Parathyroid adenoma (tissue), 2 donors: ENCODE measurements at regions not wholly inside any gene's neighbourhood (a gene's known extent, or its start where the extent isn't known, plus 50 kb on each side); places are given as distances from the start of the nearest gene placed in this dataset.

ENCODE experiments used
- H2AFZ ChIP-seq: fragments of 300-600 bp; sonication (generic); one replicate; pipeline ENCODE4 v1.7.0; 2017; ENCODE audit warnings: antibody characterized with exemption, mild to moderate bottlenecking
- H3K27ac ChIP-seq: fragments of 300-600 bp; sonication (generic); one replicate; pipeline ENCODE4 v1.7.0; 2017
- H3K27me3 ChIP-seq: fragments of 300-600 bp; sonication (generic); one replicate; pipeline ENCODE4 v1.7.0; 2017; ENCODE audit warnings: low read length; ENCODE audit not compliant: control insufficient read depth, insufficient read depth
- H3K36me3 ChIP-seq: fragments of 300-600 bp; sonication (generic); one replicate; pipeline ENCODE4 v1.7.0; 2017; ENCODE audit warnings: low read length; ENCODE audit not compliant: control insufficient read depth, insufficient read depth
- H3K4me1 ChIP-seq: fragments of 300-600 bp; sonication (generic); one replicate; pipeline ENCODE4 v1.7.0; 2017; ENCODE audit warnings: control low read depth
- H3K4me2 ChIP-seq: fragments of 300-600 bp; sonication (generic); one replicate; pipeline ENCODE4 v1.7.0; 2017; ENCODE audit warnings: low read length
- H3K4me3 ChIP-seq: fragments of 300-600 bp; sonication (generic); one replicate; pipeline ENCODE4 v1.7.0; 2017; ENCODE audit warnings: low read depth, low read length
- H3K79me2 ChIP-seq: fragments of 300-600 bp; sonication (generic); one replicate; pipeline ENCODE4 v1.7.0; 2017; ENCODE audit warnings: control low read depth
- H3K9ac ChIP-seq: fragments of 300-600 bp; sonication (generic); one replicate; pipeline ENCODE4 v1.7.0; 2017; ENCODE audit warnings: mild to moderate bottlenecking
- H3K9me3 ChIP-seq: fragments of 300-600 bp; sonication (generic); one replicate; pipeline ENCODE4 v1.7.0; 2017; ENCODE audit warnings: low read length; ENCODE audit not compliant: control insufficient read depth
- TF ChIP-seq, protein P1 (sequence below): fragments of 300-600 bp; sonication (generic); IDR thresholded peaks from one replicate; pipeline ENCODE4 v1.7.0; 2017; ENCODE audit warnings: antibody characterized with exemption, mild to moderate bottlenecking
- donor health status: primary hyperparathyroidism.

- no peak overlapping the region for H2AFZ ChIP-seq
- H3K79me2 ChIP-seq: no peaks in the 10 kb centered on the region
- no peaks in the 10 kb centered on the region for H3K9me3 ChIP-seq
- H3K27ac ChIP-seq: no peak overlapping the region
- TF ChIP-seq, protein P1, sequence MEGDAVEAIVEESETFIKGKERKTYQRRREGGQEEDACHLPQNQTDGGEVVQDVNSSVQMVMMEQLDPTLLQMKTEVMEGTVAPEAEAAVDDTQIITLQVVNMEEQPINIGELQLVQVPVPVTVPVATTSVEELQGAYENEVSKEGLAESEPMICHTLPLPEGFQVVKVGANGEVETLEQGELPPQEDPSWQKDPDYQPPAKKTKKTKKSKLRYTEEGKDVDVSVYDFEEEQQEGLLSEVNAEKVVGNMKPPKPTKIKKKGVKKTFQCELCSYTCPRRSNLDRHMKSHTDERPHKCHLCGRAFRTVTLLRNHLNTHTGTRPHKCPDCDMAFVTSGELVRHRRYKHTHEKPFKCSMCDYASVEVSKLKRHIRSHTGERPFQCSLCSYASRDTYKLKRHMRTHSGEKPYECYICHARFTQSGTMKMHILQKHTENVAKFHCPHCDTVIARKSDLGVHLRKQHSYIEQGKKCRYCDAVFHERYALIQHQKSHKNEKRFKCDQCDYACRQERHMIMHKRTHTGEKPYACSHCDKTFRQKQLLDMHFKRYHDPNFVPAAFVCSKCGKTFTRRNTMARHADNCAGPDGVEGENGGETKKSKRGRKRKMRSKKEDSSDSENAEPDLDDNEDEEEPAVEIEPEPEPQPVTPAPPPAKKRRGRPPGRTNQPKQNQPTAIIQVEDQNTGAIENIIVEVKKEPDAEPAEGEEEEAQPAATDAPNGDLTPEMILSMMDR: no peak
- H3K36me3 ChIP-seq: no peaks in the 10 kb centered on the region
- no peaks in the 10 kb centered on the region for H3K27me3 ChIP-seq
- no peak overlapping the region for H3K4me3 ChIP-seq
- H3K4me1 ChIP-seq: peaks cover 11% of the 10 kb centered on the region
- H3K4me2 ChIP-seq: no peak overlapping the region
- no peak overlapping the region for H3K9ac ChIP-seq
Measured at GRCh38 chr5:67817652-67818051, 397.9 kb upstream of the PIK3R1 start.

GRCh38 chr5:67816456-67816855 lies 399.1 kb upstream of the PIK3R1 start:
- H3K27ac ChIP-seq: no peak overlapping the region
- H3K27me3 ChIP-seq: no peaks in the 10 kb centered on the region
- H3K4me3 ChIP-seq: no peak overlapping the region
- H3K4me2 ChIP-seq: no peak overlapping the region
- peaks cover 11% of the 10 kb centered on the region for H3K4me1 ChIP-seq
- H3K79me2 ChIP-seq: no peaks in the 10 kb centered on the region
- TF ChIP-seq, protein P1: no peak
- no peaks in the 10 kb centered on the region for H3K36me3 ChIP-seq
- H3K9me3 ChIP-seq: no peaks in the 10 kb centered on the region
- no peak overlapping the region for H2AFZ ChIP-seq
- H3K9ac ChIP-seq: no peak overlapping the region

- TF ChIP-seq, protein P1: no peak
- Histone ChIP-seq H2AFZ (peak overlapping the region; percentile 59), H3K9me3 (no peaks in the 10 kb centered on the region), H3K27ac (no peak overlapping the region), H3K79me2 (no peaks in the 10 kb centered on the region), H3K36me3 (no peaks in the 10 kb centered on the region), H3K9ac (no peak overlapping the region), H3K4me1 (peaks cover 11% of the 10 kb centered on the region), H3K4me2 (no peak overlapping the region), H3K4me3 (no peak overlapping the region), H3K27me3 (no peaks in the 10 kb centered on the region)
Measured at GRCh38 chr5:67815455-67816391, 399.8 kb upstream of the PIK3R1 start.

GRCh38 chr5:67814569-67815311 lies 400.8 kb upstream of the PIK3R1 start:
- H3K9ac ChIP-seq: no peak overlapping the region
- H3K4me2 ChIP-seq: no peak overlapping the region
- H3K27me3 ChIP-seq: no peaks in the 10 kb centered on the region
- H3K9me3 ChIP-seq: no peaks in the 10 kb centered on the region
- peaks cover 11% of the 10 kb centered on the region for H3K4me1 ChIP-seq
- no peak overlapping the region for H3K4me3 ChIP-seq
- no peaks in the 10 kb centered on the region for H3K79me2 ChIP-seq
- no peak overlapping the region for H3K27ac ChIP-seq
- TF ChIP-seq, protein P1: no peak
- H3K36me3 ChIP-seq: no peaks in the 10 kb centered on the region
- H2AFZ ChIP-seq: no peak overlapping the region
